Type B pancreatic cell (in vitro differentiated cells): ENCODE measurements at regions not wholly inside any gene's neighbourhood (a gene's known extent, or its start where the extent isn't known, plus 50 kb on each side); places are given as distances from the start of the nearest gene placed in this dataset.

Source experiments
- DNase-seq: peaks from one replicate; pipeline ENCODE4 v3.0.0; 2021; ENCODE audit warnings: mixed read lengths; ENCODE audit not compliant: unreplicated experiment; ENCODE audit errors: extremely low spot score
- H3K27ac Mint-ChIP-seq: 2 replicates; pipeline ENCODE4 v1.8.0; 2021; ENCODE audit warnings: mild to moderate bottlenecking, mixed read lengths
- H3K27me3 Mint-ChIP-seq: 2 replicates; pipeline ENCODE4 v1.8.0; 2021; ENCODE audit warnings: mixed read lengths
- H3K36me3 Mint-ChIP-seq: 2 replicates; pipeline ENCODE4 v1.8.0; 2021; ENCODE audit warnings: mixed read lengths
- H3K4me1 Mint-ChIP-seq: one replicate; pipeline ENCODE4 v1.8.0; 2021; ENCODE audit warnings: mixed read lengths; ENCODE audit not compliant: unreplicated experiment
- H3K4me3 Mint-ChIP-seq: 2 replicates; pipeline ENCODE4 v1.8.0; 2021; ENCODE audit warnings: mild to moderate bottlenecking, mixed read lengths
- H3K9me3 Mint-ChIP-seq: 2 replicates; pipeline ENCODE4 v1.8.0; 2021; ENCODE audit warnings: mixed read lengths
- CTCF ChIP-seq: fragments of 200-600 bp; sonication (generic); conservative IDR thresholded peaks from 2 replicates; pipeline ENCODE4 v1.5.0; 2021; ENCODE audit warnings: antibody characterized with exemption, mild to moderate bottlenecking

GRCh38 chr10:130607366-130607765, 471.2 kb downstream of the GLRX3 start:
- Mint-ChIP-seq H3K4me1 (no peaks in the 10 kb centered on the region), H3K4me3 (no peak overlapping the region), H3K36me3 (no peaks in the 10 kb centered on the region), H3K27me3 (peaks cover 17% of the 10 kb centered on the region), H3K9me3 (no peaks in the 10 kb centered on the region), H3K27ac (no peak overlapping the region)
- TF ChIP-seq CTCF = no peak
- no peak for DNase-seq

GRCh38 chr10:130611239-130611638, 475.0 kb downstream of the GLRX3 start:
- H3K4me3 Mint-ChIP-seq = no peak overlapping the region
- peaks cover 5% of the 10 kb centered on the region for H3K4me1 Mint-ChIP-seq
- H3K9me3 Mint-ChIP-seq = peaks cover 12% of the 10 kb centered on the region
- TF ChIP-seq CTCF = no peak
- H3K27me3 Mint-ChIP-seq = peaks cover 11% of the 10 kb centered on the region
- H3K36me3 Mint-ChIP-seq = no peaks in the 10 kb centered on the region
- no peak for DNase-seq
- H3K27ac Mint-ChIP-seq = no peak overlapping the region

- H3K9me3 Mint-ChIP-seq = peaks cover 12% of the 10 kb centered on the region
- no peak overlapping the region for H3K4me3 Mint-ChIP-seq
- no peaks in the 10 kb centered on the region for H3K36me3 Mint-ChIP-seq
- no peak overlapping the region for H3K27ac Mint-ChIP-seq
- no peak for DNase-seq
- peaks cover 5% of the 10 kb centered on the region for H3K4me1 Mint-ChIP-seq
- TF ChIP-seq CTCF = no peak
- peaks cover 7% of the 10 kb centered on the region for H3K27me3 Mint-ChIP-seq
These were observed 479.3 kb downstream of the GLRX3 start for GRCh38 chr10:130615457-130615856.

- H3K36me3 Mint-ChIP-seq = no peaks in the 10 kb centered on the region
- TF ChIP-seq CTCF = no peak
- no peak for DNase-seq
- no peak overlapping the region for H3K4me3 Mint-ChIP-seq
- peaks cover 11% of the 10 kb centered on the region for H3K27me3 Mint-ChIP-seq
- H3K4me1 Mint-ChIP-seq = peaks cover 5% of the 10 kb centered on the region
- no peak overlapping the region for H3K27ac Mint-ChIP-seq
- H3K9me3 Mint-ChIP-seq = peaks cover 7% of the 10 kb centered on the region
These were observed 481.8 kb downstream of the GLRX3 start for GRCh38 chr10:130617985-130618384.

- peaks cover 2% of the 10 kb centered on the region for H3K9me3 Mint-ChIP-seq
- H3K36me3 Mint-ChIP-seq = no peaks in the 10 kb centered on the region
These were observed 482.5 kb downstream of the GLRX3 start for GRCh38 chr10:130618647-130619046.

More at GRCh38 chr10:130618647-130619046, 482.5 kb downstream of the GLRX3 start:
- H3K4me3 Mint-ChIP-seq = no peak overlapping the region
- H3K4me1 Mint-ChIP-seq = peaks cover 5% of the 10 kb centered on the region
- H3K27ac Mint-ChIP-seq = no peak overlapping the region
- peaks cover 11% of the 10 kb centered on the region for H3K27me3 Mint-ChIP-seq
- no peak for TF ChIP-seq CTCF
- DNase-seq = no peak
